Loucy (cell line): ENCODE measurements at regions not wholly inside any gene's neighbourhood (a gene's known extent, or its start where the extent isn't known, plus 50 kb on each side); places are given as distances from the start of the nearest gene placed in this dataset.

Experiments
- EZH2phosphoT487 ChIP-seq: fragments of 200-600 bp; IDR thresholded peaks from 2 replicates; pipeline ENCODE4 v1.6.1; 2018; ENCODE audit warnings: antibody characterized with exemption, mild to moderate bottlenecking, moderate library complexity, borderline replicate concordance
- TF ChIP-seq, protein P1 (sequence below): fragments of 200-600 bp; sonication (generic); conservative IDR thresholded peaks from 2 replicates; pipeline ENCODE4 v1.5.1; 2014; ENCODE audit warnings: mild to moderate bottlenecking, antibody characterized with exemption, low read length

DNA sequence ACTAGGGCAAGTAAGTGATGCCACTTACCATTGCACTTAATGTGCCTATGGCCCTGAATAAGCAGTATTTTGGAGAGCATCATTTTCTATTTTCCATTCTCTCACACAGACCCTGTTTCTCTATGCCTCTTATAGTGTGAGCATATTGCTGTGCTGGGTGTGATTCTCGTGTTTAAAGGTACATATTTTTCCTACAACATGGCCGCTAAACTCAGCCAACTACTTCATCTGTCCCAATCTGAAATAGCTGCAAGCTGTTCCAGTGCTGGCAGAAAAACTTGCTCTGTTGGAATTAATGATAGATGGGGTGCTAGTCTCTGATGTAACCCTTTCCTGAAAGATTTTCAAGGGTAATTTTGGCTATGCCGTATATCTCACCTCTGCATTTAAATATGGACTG is 97.5 kb downstream of the ZNF326 start:
- TF ChIP-seq, protein P1, sequence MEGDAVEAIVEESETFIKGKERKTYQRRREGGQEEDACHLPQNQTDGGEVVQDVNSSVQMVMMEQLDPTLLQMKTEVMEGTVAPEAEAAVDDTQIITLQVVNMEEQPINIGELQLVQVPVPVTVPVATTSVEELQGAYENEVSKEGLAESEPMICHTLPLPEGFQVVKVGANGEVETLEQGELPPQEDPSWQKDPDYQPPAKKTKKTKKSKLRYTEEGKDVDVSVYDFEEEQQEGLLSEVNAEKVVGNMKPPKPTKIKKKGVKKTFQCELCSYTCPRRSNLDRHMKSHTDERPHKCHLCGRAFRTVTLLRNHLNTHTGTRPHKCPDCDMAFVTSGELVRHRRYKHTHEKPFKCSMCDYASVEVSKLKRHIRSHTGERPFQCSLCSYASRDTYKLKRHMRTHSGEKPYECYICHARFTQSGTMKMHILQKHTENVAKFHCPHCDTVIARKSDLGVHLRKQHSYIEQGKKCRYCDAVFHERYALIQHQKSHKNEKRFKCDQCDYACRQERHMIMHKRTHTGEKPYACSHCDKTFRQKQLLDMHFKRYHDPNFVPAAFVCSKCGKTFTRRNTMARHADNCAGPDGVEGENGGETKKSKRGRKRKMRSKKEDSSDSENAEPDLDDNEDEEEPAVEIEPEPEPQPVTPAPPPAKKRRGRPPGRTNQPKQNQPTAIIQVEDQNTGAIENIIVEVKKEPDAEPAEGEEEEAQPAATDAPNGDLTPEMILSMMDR: no peak
- no peak for TF ChIP-seq EZH2phosphoT487
